ENCODE measurements at regions not wholly inside any gene's neighbourhood (a gene's known extent, or its start where the extent isn't known, plus 50 kb on each side); places are given as distances from the start of the nearest gene placed in this dataset.

DNA sequence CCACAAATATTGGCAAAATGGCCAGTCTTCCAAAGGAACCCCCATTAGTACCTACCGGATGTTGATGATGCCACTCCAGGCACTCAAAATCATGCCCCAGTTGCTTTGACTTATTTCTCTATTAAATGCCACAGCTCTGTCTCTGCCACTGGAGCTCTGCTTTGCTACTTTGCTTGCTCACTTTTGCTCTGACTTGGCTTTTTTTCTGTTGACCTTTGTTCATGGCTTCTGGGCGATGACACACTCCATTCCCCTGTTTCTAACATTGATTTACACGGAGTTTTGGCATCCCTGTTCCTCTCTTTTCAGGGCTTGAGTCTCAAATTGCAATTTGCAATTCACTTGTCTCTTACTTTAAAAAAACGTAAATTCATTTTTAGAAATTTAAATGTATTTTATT, 217.1 kb upstream of the SPRY2 start:
- Histone ChIP-seq H2AK9ac (replicated peaks; ENCODE audit: low read depth, low read length, poor library complexity) (no peak overlapping the region), H3K18ac (ENCODE audit: low read depth, low read length) (no peak overlapping the region), H3K9me3 (ENCODE audit: control insufficient read depth, insufficient read depth, low read length) (no peaks in the 10 kb centered on the region), H3K23ac (ENCODE audit: low read depth, low read length) (no peak overlapping the region), H4K5ac (ENCODE audit: low read depth, low read length) (no peak overlapping the region), H4K20me1 (ENCODE audit: insufficient read depth, low read length) (no peaks in the 10 kb centered on the region), H3K9ac (ENCODE audit: low read depth, low read length) (no peak overlapping the region), H3K36me3 (ENCODE audit: control insufficient read depth, insufficient read depth, low read length) (no peaks in the 10 kb centered on the region), H3K4me1 (ENCODE audit: control insufficient read depth, insufficient read depth, low read length) (no peaks in the 10 kb centered on the region), H3K79me1 (ENCODE audit: low read depth in 1 of 2, low read length in 2 of 2) (no peaks in the 10 kb centered on the region), H2AFZ (replicated peaks; ENCODE audit: low read length, poor library complexity) (no peak overlapping the region), H3K56ac (ENCODE audit: extremely low read depth, insufficient read depth, low read length) (no peak overlapping the region), H3K4ac (ENCODE audit: low read depth, low read length) (no peak overlapping the region), H2BK15ac (ENCODE audit: low read depth, low read length) (no peak overlapping the region), H3K27me3 (ENCODE audit: control insufficient read depth, insufficient read depth, low read length) (no peaks in the 10 kb centered on the region), H3K14ac (replicated peaks; ENCODE audit: low read depth, low read length) (no peak overlapping the region), H3K4me3 (ENCODE audit: insufficient read depth, low read depth, low read length) (no peak overlapping the region), H4K91ac (ENCODE audit: insufficient read depth, low read depth, low read length) (no peak overlapping the region), H3K4me2 (ENCODE audit: low read depth, low read length) (no peak overlapping the region), H2BK120ac (ENCODE audit: low read depth, low read length) (no peak overlapping the region), H4K8ac (ENCODE audit: low read depth in 2 of 2, low read length in 2 of 2) (no peak overlapping the region), H2BK5ac (ENCODE audit: low read depth, low read length, poor library complexity, severe bottlenecking) (no peak overlapping the region), H2BK20ac (ENCODE audit: low read depth, low read length) (no peak overlapping the region), H3K9me1 (ENCODE audit: insufficient read depth, low read length) (no peaks in the 10 kb centered on the region), H3K27ac (ENCODE audit: insufficient read depth, low read length) (no peak overlapping the region), H2AK5ac (ENCODE audit: low read depth, low read length) (no peak overlapping the region)
- dilution Hi-C loops (cut with HindIII; ENCODE audit: low sequenced_read_pairs, unreplicated experiment) (no loop called here), intact Hi-C loops (cut with micrococcal nuclease) (no loop called here), in situ Hi-C loops (cut with MboI; ENCODE audit: low sequenced_read_pairs) (no loop called here)
- no peak for DNase-seq
- POLR2A ChIA-PET (ENCODE audit: unreplicated experiment): no interaction called here
- WGBS, 2 experiments (ENCODE audit: extremely low coverage in 2 of 2, insufficient read length in 1 of 2): 71% methylated on average over 2 of the region's 4 CpGs; no CpG with 5 or more reads in 1 of the 2 experiments
- TF ChIP-seq CHD1 (IDR thresholded peaks at IDR 0.05; ENCODE audit: low read depth, low read length) (no peak), MAZ (IDR thresholded peaks at IDR 0.05; ENCODE audit: borderline replicate concordance, low read depth, low read length) (no peak), MXI1 (IDR thresholded peaks at IDR 0.05; ENCODE audit: borderline replicate concordance, low read depth, low read length) (no peak), NFE2L2 (IDR thresholded peaks at IDR 0.05; ENCODE audit: low read depth, low read length) (no peak), RAD21 (IDR thresholded peaks at IDR 0.05; ENCODE audit: low read length) (no peak), RFX5 (IDR thresholded peaks at IDR 0.05; ENCODE audit: low read depth, low read length) (no peak), SMC3 (IDR thresholded peaks at IDR 0.05; ENCODE audit: low read depth, low read length) (no peak), MAFK (IDR thresholded peaks at IDR 0.05; ENCODE audit: low read depth, low read length) (no peak), CEBPB (IDR thresholded peaks at IDR 0.05; ENCODE audit: low read depth, low read length) (no peak), RCOR1 (IDR thresholded peaks at IDR 0.05; ENCODE audit: insufficient replicate concordance, low read length) (no peak), BHLHE40 (IDR thresholded peaks at IDR 0.05; ENCODE audit: low read depth, low read length) (no peak)
- TF ChIP-seq, protein P1, sequence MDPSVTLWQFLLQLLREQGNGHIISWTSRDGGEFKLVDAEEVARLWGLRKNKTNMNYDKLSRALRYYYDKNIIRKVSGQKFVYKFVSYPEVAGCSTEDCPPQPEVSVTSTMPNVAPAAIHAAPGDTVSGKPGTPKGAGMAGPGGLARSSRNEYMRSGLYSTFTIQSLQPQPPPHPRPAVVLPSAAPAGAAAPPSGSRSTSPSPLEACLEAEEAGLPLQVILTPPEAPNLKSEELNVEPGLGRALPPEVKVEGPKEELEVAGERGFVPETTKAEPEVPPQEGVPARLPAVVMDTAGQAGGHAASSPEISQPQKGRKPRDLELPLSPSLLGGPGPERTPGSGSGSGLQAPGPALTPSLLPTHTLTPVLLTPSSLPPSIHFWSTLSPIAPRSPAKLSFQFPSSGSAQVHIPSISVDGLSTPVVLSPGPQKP (IDR thresholded peaks at IDR 0.05; ENCODE audit: borderline replicate concordance, low read depth, low read length): no peak
- TF ChIP-seq, protein P2, sequence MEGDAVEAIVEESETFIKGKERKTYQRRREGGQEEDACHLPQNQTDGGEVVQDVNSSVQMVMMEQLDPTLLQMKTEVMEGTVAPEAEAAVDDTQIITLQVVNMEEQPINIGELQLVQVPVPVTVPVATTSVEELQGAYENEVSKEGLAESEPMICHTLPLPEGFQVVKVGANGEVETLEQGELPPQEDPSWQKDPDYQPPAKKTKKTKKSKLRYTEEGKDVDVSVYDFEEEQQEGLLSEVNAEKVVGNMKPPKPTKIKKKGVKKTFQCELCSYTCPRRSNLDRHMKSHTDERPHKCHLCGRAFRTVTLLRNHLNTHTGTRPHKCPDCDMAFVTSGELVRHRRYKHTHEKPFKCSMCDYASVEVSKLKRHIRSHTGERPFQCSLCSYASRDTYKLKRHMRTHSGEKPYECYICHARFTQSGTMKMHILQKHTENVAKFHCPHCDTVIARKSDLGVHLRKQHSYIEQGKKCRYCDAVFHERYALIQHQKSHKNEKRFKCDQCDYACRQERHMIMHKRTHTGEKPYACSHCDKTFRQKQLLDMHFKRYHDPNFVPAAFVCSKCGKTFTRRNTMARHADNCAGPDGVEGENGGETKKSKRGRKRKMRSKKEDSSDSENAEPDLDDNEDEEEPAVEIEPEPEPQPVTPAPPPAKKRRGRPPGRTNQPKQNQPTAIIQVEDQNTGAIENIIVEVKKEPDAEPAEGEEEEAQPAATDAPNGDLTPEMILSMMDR (conservative IDR thresholded peaks at IDR 0.05; ENCODE audit: low read depth, low read length): no peak
- TF ChIP-seq, protein P3, sequence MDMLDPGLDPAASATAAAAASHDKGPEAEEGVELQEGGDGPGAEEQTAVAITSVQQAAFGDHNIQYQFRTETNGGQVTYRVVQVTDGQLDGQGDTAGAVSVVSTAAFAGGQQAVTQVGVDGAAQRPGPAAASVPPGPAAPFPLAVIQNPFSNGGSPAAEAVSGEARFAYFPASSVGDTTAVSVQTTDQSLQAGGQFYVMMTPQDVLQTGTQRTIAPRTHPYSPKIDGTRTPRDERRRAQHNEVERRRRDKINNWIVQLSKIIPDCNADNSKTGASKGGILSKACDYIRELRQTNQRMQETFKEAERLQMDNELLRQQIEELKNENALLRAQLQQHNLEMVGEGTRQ (IDR thresholded peaks at IDR 0.05; ENCODE audit: low read depth, low read length): no peak
- no TSS peak for BruUV-seq (replicated peaks)
- no peak for ATAC-seq (ENCODE audit: low read depth)
- CTCF ChIA-PET: no interaction called here

All from IMR-90 (cell line).